Parathyroid adenoma (tissue), 2 donors: ENCODE measurements at regions not wholly inside any gene's neighbourhood (a gene's known extent, or its start where the extent isn't known, plus 50 kb on each side); places are given as distances from the start of the nearest gene placed in this dataset.

ENCODE experiments used
- H2AFZ ChIP-seq: fragments of 300-600 bp; sonication (generic); one replicate; pipeline ENCODE4 v1.7.0; 2017; ENCODE audit warnings: antibody characterized with exemption, mild to moderate bottlenecking
- H3K27ac ChIP-seq: fragments of 300-600 bp; sonication (generic); one replicate; pipeline ENCODE4 v1.7.0; 2017
- H3K27me3 ChIP-seq: fragments of 300-600 bp; sonication (generic); one replicate; pipeline ENCODE4 v1.7.0; 2017; ENCODE audit warnings: low read length; ENCODE audit not compliant: control insufficient read depth, insufficient read depth
- H3K36me3 ChIP-seq: fragments of 300-600 bp; sonication (generic); one replicate; pipeline ENCODE4 v1.7.0; 2017; ENCODE audit warnings: low read length; ENCODE audit not compliant: control insufficient read depth, insufficient read depth
- H3K4me1 ChIP-seq: fragments of 300-600 bp; sonication (generic); one replicate; pipeline ENCODE4 v1.7.0; 2017; ENCODE audit warnings: control low read depth
- H3K4me2 ChIP-seq: fragments of 300-600 bp; sonication (generic); one replicate; pipeline ENCODE4 v1.7.0; 2017; ENCODE audit warnings: low read length
- H3K4me3 ChIP-seq: fragments of 300-600 bp; sonication (generic); one replicate; pipeline ENCODE4 v1.7.0; 2017; ENCODE audit warnings: low read depth, low read length
- H3K79me2 ChIP-seq: fragments of 300-600 bp; sonication (generic); one replicate; pipeline ENCODE4 v1.7.0; 2017; ENCODE audit warnings: control low read depth
- H3K9ac ChIP-seq: fragments of 300-600 bp; sonication (generic); one replicate; pipeline ENCODE4 v1.7.0; 2017; ENCODE audit warnings: mild to moderate bottlenecking
- H3K9me3 ChIP-seq: fragments of 300-600 bp; sonication (generic); one replicate; pipeline ENCODE4 v1.7.0; 2017; ENCODE audit warnings: low read length; ENCODE audit not compliant: control insufficient read depth
- CTCF ChIP-seq: fragments of 300-600 bp; sonication (generic); IDR thresholded peaks from one replicate; pipeline ENCODE4 v1.7.0; 2017; ENCODE audit warnings: antibody characterized with exemption, mild to moderate bottlenecking
- donor health status: primary hyperparathyroidism.

- Histone ChIP-seq H3K27me3 (no peaks in the 10 kb centered on the region), H3K36me3 (no peaks in the 10 kb centered on the region), H2AFZ (no peak overlapping the region), H3K4me3 (no peak overlapping the region), H3K9me3 (no peaks in the 10 kb centered on the region), H3K27ac (no peak overlapping the region), H3K9ac (no peak overlapping the region), H3K4me1 (no peaks in the 10 kb centered on the region), H3K79me2 (no peaks in the 10 kb centered on the region), H3K4me2 (no peak overlapping the region)
- no peak for TF ChIP-seq CTCF
These were observed 443.7 kb upstream of the ONECUT1 start for GRCh38 chr15:53233801-53234200.

- H3K27ac ChIP-seq = no peak overlapping the region
- H3K4me2 ChIP-seq = no peak overlapping the region
- H3K36me3 ChIP-seq = no peaks in the 10 kb centered on the region
- no peaks in the 10 kb centered on the region for H3K79me2 ChIP-seq
- no peaks in the 10 kb centered on the region for H3K9me3 ChIP-seq
- H2AFZ ChIP-seq = no peak overlapping the region
- TF ChIP-seq CTCF = no peak
- no peak overlapping the region for H3K4me3 ChIP-seq
- no peaks in the 10 kb centered on the region for H3K4me1 ChIP-seq
- H3K27me3 ChIP-seq = no peaks in the 10 kb centered on the region
- H3K9ac ChIP-seq = no peak overlapping the region
These were observed 440.3 kb upstream of the ONECUT1 start for GRCh38 chr15:53230473-53230872.

- Histone ChIP-seq H2AFZ (no peak overlapping the region), H3K4me1 (no peaks in the 10 kb centered on the region), H3K36me3 (no peaks in the 10 kb centered on the region), H3K9me3 (no peaks in the 10 kb centered on the region), H3K9ac (no peak overlapping the region), H3K27me3 (no peaks in the 10 kb centered on the region), H3K79me2 (no peaks in the 10 kb centered on the region), H3K4me3 (no peak overlapping the region), H3K27ac (no peak overlapping the region), H3K4me2 (no peak overlapping the region)
- TF ChIP-seq CTCF = no peak
These were observed 436.4 kb upstream of the ONECUT1 start for GRCh38 chr15:53226559-53226958.

- Histone ChIP-seq H3K79me2 (no peaks in the 10 kb centered on the region), H3K4me1 (no peaks in the 10 kb centered on the region), H3K4me3 (no peak overlapping the region), H3K9ac (no peak overlapping the region), H3K4me2 (no peak overlapping the region), H3K36me3 (no peaks in the 10 kb centered on the region), H2AFZ (no peak overlapping the region), H3K27ac (no peak overlapping the region), H3K27me3 (no peaks in the 10 kb centered on the region), H3K9me3 (no peaks in the 10 kb centered on the region)
- TF ChIP-seq CTCF = no peak
These were observed 435.6 kb upstream of the ONECUT1 start for GRCh38 chr15:53225781-53226180.

- Histone ChIP-seq H3K9me3 (no peaks in the 10 kb centered on the region), H3K4me3 (no peak overlapping the region)
- TF ChIP-seq CTCF = no peak
These were observed 434.2 kb upstream of the ONECUT1 start for GRCh38 chr15:53224371-53224770.

More at GRCh38 chr15:53224371-53224770, 434.2 kb upstream of the ONECUT1 start:
- Histone ChIP-seq H3K9ac (no peak overlapping the region), H2AFZ (no peak overlapping the region), H3K27ac (no peak overlapping the region), H3K4me1 (no peaks in the 10 kb centered on the region), H3K4me2 (no peak overlapping the region), H3K27me3 (no peaks in the 10 kb centered on the region), H3K36me3 (no peaks in the 10 kb centered on the region), H3K79me2 (no peaks in the 10 kb centered on the region)
